MM.1S (cell line): ENCODE measurements at regions not wholly inside any gene's neighbourhood (a gene's known extent, or its start where the extent isn't known, plus 50 kb on each side); places are given as distances from the start of the nearest gene placed in this dataset.

ENCODE experiments used
- DNase-seq: peaks from one replicate; pipeline ENCODE4 v3.0.0-alpha.2; 2015
- H2AFZ ChIP-seq: fragments of 300-600 bp; sonication (generic); 2 replicates; pipeline ENCODE4 v1.6.0; 2016; ENCODE audit warnings: antibody characterized with exemption, low read length
- H3F3A ChIP-seq: fragments of 300-600 bp; sonication (generic); 2 replicates; pipeline ENCODE4 v1.6.1; 2016; ENCODE audit warnings: mild to moderate bottlenecking, antibody characterized with exemption, low read length, moderate library complexity, mixed read lengths; ENCODE audit not compliant: insufficient read depth
- H3K27ac ChIP-seq: fragments of 300-600 bp; sonication (generic); 2 replicates; pipeline ENCODE4 v1.5.1; 2016; ENCODE audit warnings: mild to moderate bottlenecking, low read length
- H3K27me3 ChIP-seq: fragments of 300-600 bp; sonication (generic); replicated peaks from 2 replicates; pipeline ENCODE4 v1.6.0; 2016; ENCODE audit warnings: low read length; ENCODE audit not compliant: insufficient read depth
- H3K36me3 ChIP-seq: fragments of 300-600 bp; sonication (generic); replicated peaks from 2 replicates; pipeline ENCODE4 v1.6.1; 2016; ENCODE audit warnings: mild to moderate bottlenecking, low read length, mixed read lengths; ENCODE audit not compliant: insufficient read depth
- H3K4me1 ChIP-seq: fragments of 300-600 bp; sonication (generic); 2 replicates; pipeline ENCODE4 v1.6.1; 2016; ENCODE audit warnings: low read length, mixed read lengths
- H3K4me2 ChIP-seq: fragments of 300-600 bp; sonication (generic); 2 replicates; pipeline ENCODE4 v1.6.0; 2016; ENCODE audit warnings: low read depth, low read length
- H3K4me3 ChIP-seq: fragments of 300-600 bp; sonication (generic); 2 replicates; pipeline ENCODE4 v1.5.1; 2016; ENCODE audit warnings: low read length, mixed read lengths
- H3K79me2 ChIP-seq: fragments of 300-600 bp; sonication (generic); 2 replicates; pipeline ENCODE4 v1.6.1; 2016; ENCODE audit warnings: mixed run types, low read length, mixed read lengths
- H3K9ac ChIP-seq: fragments of 300-600 bp; sonication (generic); 2 replicates; pipeline ENCODE4 v1.6.1; 2016; ENCODE audit warnings: low read length, mixed read lengths
- H3K9me2 ChIP-seq: fragments of 300-600 bp; sonication (generic); replicated peaks from 2 replicates; pipeline ENCODE4 v1.6.1; 2016; ENCODE audit warnings: mild to moderate bottlenecking, low read length, mixed read lengths; ENCODE audit not compliant: insufficient read depth
- H3K9me3 ChIP-seq: fragments of 300-600 bp; sonication (generic); replicated peaks from 2 replicates; pipeline ENCODE4 v1.6.1; 2016; ENCODE audit warnings: mild to moderate bottlenecking, low read length, mixed read lengths; ENCODE audit not compliant: insufficient read depth
- H4K20me1 ChIP-seq: fragments of 300-600 bp; sonication (generic); 2 replicates; pipeline ENCODE4 v1.6.1; 2016; ENCODE audit warnings: mild to moderate bottlenecking, low read length, moderate library complexity, mixed read lengths; ENCODE audit not compliant: insufficient read depth
- CTCF ChIP-seq: fragments of 300-600 bp; sonication (generic); IDR thresholded peaks from 2 replicates; pipeline ENCODE4 v1.5.1; 2016; ENCODE audit warnings: antibody characterized with exemption, low read length, mixed read lengths
- EZH2 ChIP-seq: fragments of 300-600 bp; sonication (generic); optimal IDR thresholded peaks from 2 replicates; pipeline ENCODE3; 2017; ENCODE audit warnings: low read depth, mild to moderate bottlenecking, antibody characterized with exemption, low read length, mixed read lengths
- EZH2phosphoT487 ChIP-seq: fragments of 300-600 bp; sonication (generic); IDR thresholded peaks from 2 replicates; pipeline ENCODE4 v1.6.1; 2018; ENCODE audit warnings: antibody characterized with exemption, low read length

- Histone ChIP-seq H3K27ac (no peak overlapping the region), H3K9me3 (no peaks in the 10 kb centered on the region), H3K9ac (no peak overlapping the region), H3K4me3 (no peak overlapping the region), H2AFZ (no peak overlapping the region), H3K27me3 (peaks cover 46% of the 10 kb centered on the region), H3K79me2 (no peaks in the 10 kb centered on the region), H3K9me2 (no peaks in the 10 kb centered on the region), H3K4me1 (no peaks in the 10 kb centered on the region), H4K20me1 (no peaks in the 10 kb centered on the region), H3K36me3 (no peaks in the 10 kb centered on the region), H3K4me2 (no peak overlapping the region), H3F3A (no peaks in the 10 kb centered on the region)
- no peak for DNase-seq
- TF ChIP-seq CTCF (no peak), EZH2 (no peak), EZH2phosphoT487 (no peak)
Measured at GRCh38 chr7:156148995-156149394, 336.7 kb upstream of the SHH start.

DNA sequence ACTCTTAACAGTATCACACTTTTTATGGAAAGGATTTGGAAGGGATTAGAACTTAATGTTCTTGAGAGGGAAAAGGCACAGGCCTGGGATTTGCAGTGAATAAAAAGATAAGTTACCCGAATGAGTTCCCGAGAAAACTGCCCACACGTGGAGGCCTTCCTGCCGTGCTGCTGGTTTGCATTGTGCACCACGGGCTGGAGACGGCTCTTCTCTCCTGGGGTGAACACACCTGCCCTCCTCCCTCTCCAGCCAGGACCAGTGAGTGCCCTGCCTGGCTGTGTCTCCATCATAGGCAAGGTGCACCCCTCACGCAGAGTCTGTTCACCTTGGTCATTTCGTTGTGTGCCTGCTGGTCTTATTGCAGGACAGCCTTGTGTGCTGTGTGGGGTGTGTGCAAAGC is 336.3 kb upstream of the SHH start:
- Histone ChIP-seq H3K4me3 (no peak overlapping the region), H3K27me3 (peaks cover 49% of the 10 kb centered on the region), H3K9ac (no peak overlapping the region), H3K9me2 (no peaks in the 10 kb centered on the region), H4K20me1 (no peaks in the 10 kb centered on the region), H3K4me2 (no peak overlapping the region), H3K36me3 (no peaks in the 10 kb centered on the region), H3K79me2 (no peaks in the 10 kb centered on the region), H3F3A (no peaks in the 10 kb centered on the region), H3K4me1 (no peaks in the 10 kb centered on the region), H3K27ac (no peak overlapping the region), H3K9me3 (no peaks in the 10 kb centered on the region), H2AFZ (no peak overlapping the region)
- TF ChIP-seq EZH2 (no peak), EZH2phosphoT487 (no peak), CTCF (no peak)
- DNase-seq: no peak

DNA sequence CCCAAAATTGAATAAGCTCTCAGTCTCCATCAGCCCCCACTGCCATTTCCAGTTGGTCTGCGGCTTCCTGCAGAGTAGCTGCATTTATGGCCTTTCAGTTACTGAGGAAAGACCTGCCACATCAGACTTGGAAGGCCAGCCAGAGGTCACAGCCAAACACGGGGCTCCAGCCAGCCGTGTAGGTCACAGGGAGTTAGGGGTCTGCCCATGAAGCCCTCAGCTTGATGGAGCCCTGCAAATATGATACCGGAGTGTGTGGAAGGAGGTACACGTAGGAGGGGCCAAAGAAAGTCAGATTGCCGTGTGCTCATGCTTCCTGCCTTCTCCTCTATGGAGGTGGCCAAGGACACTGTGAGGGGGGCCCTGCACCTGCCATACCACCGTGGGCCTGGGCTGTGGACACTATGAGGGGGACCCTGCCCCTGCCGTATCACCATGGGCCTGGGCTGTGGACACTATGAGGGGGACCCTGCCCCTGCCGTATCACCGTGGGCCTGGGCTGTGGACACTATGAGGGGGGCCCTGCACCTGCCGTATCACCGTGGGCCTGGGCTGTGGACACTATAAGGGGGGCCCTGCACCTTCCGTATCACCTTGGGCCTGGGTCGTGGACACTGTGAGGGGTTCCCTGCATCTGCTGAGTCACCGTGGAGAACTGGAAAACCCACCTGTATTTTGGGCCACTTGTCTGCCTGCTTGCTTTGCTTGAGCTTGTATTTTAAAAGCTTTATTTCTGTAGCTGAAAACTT is 335.7 kb upstream of the SHH start:
- H3K27me3 ChIP-seq: peaks cover 51% of the 10 kb centered on the region
- H3K9ac ChIP-seq: no peak overlapping the region
- H3K9me3 ChIP-seq: no peaks in the 10 kb centered on the region
- no peak overlapping the region for H3K4me2 ChIP-seq
- no peak for TF ChIP-seq EZH2phosphoT487
- no peak for TF ChIP-seq CTCF
- TF ChIP-seq EZH2: no peak
- no peaks in the 10 kb centered on the region for H4K20me1 ChIP-seq
- H3K27ac ChIP-seq: no peak overlapping the region
- no peak overlapping the region for H2AFZ ChIP-seq
- no peaks in the 10 kb centered on the region for H3K4me1 ChIP-seq
- no peaks in the 10 kb centered on the region for H3K36me3 ChIP-seq
- H3K9me2 ChIP-seq: no peaks in the 10 kb centered on the region
- H3F3A ChIP-seq: no peaks in the 10 kb centered on the region
- DNase-seq: no peak
- no peaks in the 10 kb centered on the region for H3K79me2 ChIP-seq
- no peak overlapping the region for H3K4me3 ChIP-seq
